ENCODE measurements at regions not wholly inside any gene's neighbourhood (a gene's known extent, or its start where the extent isn't known, plus 50 kb on each side); places are given as distances from the start of the nearest gene placed in this dataset.

GRCh38 chr19:29404951-29405727 is 120.7 kb upstream of the VSTM2B start:
- no peak for TF ChIP-seq CTCF (IDR thresholded peaks at IDR 0.05)
- TF ChIP-seq POLR2A (IDR thresholded peaks at IDR 0.05) = no peak
- H3K27ac ChIP-seq = peak overlapping the region; percentile 17 to 67
- no peak overlapping the region for H3K4me3 ChIP-seq
- no peaks in the 10 kb centered on the region for H3K4me1 ChIP-seq
- peak; percentile 49 to 70 for DNase-seq
- no peaks in the 10 kb centered on the region for H3K9me3 ChIP-seq
- H3K36me3 ChIP-seq = no peaks in the 10 kb centered on the region
- H3K27me3 ChIP-seq = no peaks in the 10 kb centered on the region
- intact Hi-C loops (cut with DNase I; ENCODE audit: low total_unique reads) = no loop called here

- Histone ChIP-seq H3K36me3 (no peaks in the 10 kb centered on the region), H3K4me1 (no peaks in the 10 kb centered on the region), H3K4me3 (no peak overlapping the region), H3K27ac (peak overlapping the region; percentile 17 to 67), H3K9me3 (no peaks in the 10 kb centered on the region), H3K27me3 (no peaks in the 10 kb centered on the region)
- no peak for TF ChIP-seq CTCF (IDR thresholded peaks at IDR 0.05)
- no peak for TF ChIP-seq POLR2A (IDR thresholded peaks at IDR 0.05)
- DNase-seq = no peak
- intact Hi-C loops (cut with DNase I; ENCODE audit: low total_unique reads) = no loop called here
Observed at GRCh38 chr19:29405728-29405995, 120.1 kb upstream of the VSTM2B start.

DNA sequence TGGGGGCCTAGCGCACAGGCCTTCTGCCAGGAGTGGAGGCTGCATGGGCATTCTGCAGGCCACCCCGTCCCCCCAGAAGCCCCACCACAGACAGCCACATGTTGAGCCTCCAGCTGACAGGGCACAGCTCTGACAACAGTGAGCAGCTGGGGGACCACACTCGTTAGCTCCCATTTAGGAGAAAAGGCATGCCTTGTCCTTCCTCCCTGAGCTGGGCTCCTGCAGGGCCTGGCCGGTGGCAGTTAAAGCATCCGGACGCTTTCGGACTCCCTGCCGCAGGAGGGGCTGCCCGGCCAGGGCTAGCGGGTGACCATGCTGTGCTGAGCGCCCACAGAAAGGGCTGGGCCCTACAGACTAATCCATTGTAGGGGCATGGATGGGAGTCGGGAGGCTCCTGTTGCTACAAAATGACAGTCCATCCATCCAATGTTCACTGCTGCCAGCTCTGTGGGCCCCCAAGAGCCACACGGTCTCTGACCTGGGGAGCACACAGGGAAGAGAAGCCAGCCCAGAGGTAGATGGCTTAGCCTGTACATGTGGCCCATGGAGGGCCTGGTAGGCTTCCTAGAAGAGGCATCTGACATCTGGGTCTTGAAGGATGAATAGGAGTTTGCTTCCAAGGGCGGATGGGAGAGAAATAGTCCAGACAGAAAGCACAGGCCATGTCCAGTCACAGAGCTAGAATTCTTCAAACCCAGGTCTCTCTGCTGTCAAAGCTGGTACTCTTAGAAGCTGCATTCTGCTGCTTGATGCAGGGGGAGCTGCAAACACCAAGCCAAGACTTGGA is 116.5 kb upstream of the VSTM2B start:
- no peaks in the 10 kb centered on the region for H3K27me3 ChIP-seq
- no peak overlapping the region for H3K27ac ChIP-seq
- H3K36me3 ChIP-seq = no peaks in the 10 kb centered on the region
- no peak for DNase-seq
- no peaks in the 10 kb centered on the region for H3K9me3 ChIP-seq
- H3K4me3 ChIP-seq = no peak overlapping the region
- intact Hi-C loops (cut with DNase I; ENCODE audit: low total_unique reads) = no loop called here
- H3K4me1 ChIP-seq = no peaks in the 10 kb centered on the region
- TF ChIP-seq CTCF (IDR thresholded peaks at IDR 0.05) (no peak), POLR2A (IDR thresholded peaks at IDR 0.05) (no peak)

DNA sequence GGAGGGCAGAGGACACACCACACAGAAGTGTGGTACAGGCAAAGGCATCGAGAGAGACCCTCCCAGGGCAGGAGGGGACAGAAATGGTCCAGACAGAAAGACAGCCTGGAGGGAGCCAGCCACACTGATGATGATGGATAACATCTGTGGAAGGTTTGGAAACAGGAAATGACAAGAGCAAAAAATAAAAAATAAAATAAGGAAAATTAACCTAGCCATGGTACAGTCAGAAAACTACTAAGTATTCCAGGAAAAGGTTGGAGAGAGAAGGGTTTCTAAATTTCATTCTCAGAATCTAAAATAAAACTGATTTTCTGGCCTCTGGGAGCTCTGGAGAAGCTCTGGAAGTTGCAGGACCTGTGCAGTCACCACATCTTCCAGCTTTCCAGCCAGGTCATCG is 115.2 kb upstream of the VSTM2B start:
- no peaks in the 10 kb centered on the region for H3K36me3 ChIP-seq
- no peak for DNase-seq
- H3K4me3 ChIP-seq = no peak overlapping the region
- intact Hi-C loops (cut with DNase I; ENCODE audit: low total_unique reads) = no loop called here
- no peaks in the 10 kb centered on the region for H3K9me3 ChIP-seq
- TF ChIP-seq POLR2A (IDR thresholded peaks at IDR 0.05) = no peak
- TF ChIP-seq CTCF (IDR thresholded peaks at IDR 0.05) = no peak
- no peaks in the 10 kb centered on the region for H3K27me3 ChIP-seq
- H3K4me1 ChIP-seq = no peaks in the 10 kb centered on the region
- H3K27ac ChIP-seq = no peak overlapping the region

GRCh38 chr19:29411113-29411581 is 114.6 kb upstream of the VSTM2B start:
- H3K36me3 ChIP-seq = no peaks in the 10 kb centered on the region
- intact Hi-C loops (cut with DNase I; ENCODE audit: low total_unique reads) = no loop called here
- peak overlapping the region in 1 of 2 donors; percentile 47 for H3K27ac ChIP-seq
- H3K9me3 ChIP-seq = no peaks in the 10 kb centered on the region
- H3K27me3 ChIP-seq = no peaks in the 10 kb centered on the region
- peak; percentile 44 to 62 for DNase-seq
- no peak overlapping the region for H3K4me3 ChIP-seq
- H3K4me1 ChIP-seq = no peaks in the 10 kb centered on the region
- TF ChIP-seq POLR2A (IDR thresholded peaks at IDR 0.05) (no peak), CTCF (IDR thresholded peaks at IDR 0.05) (no peak)
